ENCODE measurements at regions not wholly inside any gene's neighbourhood (a gene's known extent, or its start where the extent isn't known, plus 50 kb on each side); places are given as distances from the start of the nearest gene placed in this dataset.
A peak's percentile ranks its signal among the peaks of the same experiment; 100 is the strongest.

- Histone ChIP-seq H3K27me3 (no peaks in the 10 kb centered on the region), H3K36me3 (no peaks in the 10 kb centered on the region), H3K4me3 (no peak overlapping the region), H3K9me3 (no peaks in the 10 kb centered on the region; the same call in 1 of the 2 replicates)
- no peak for DNase-seq
These were observed 197.8 kb downstream of the LYPLAL1 start for GRCh38 chr1:219371471-219371870.

GRCh38 chr1:219367496-219367895 lies 193.8 kb downstream of the LYPLAL1 start:
- no peak for DNase-seq
- no peaks in the 10 kb centered on the region for H3K9me3 ChIP-seq

GRCh38 chr1:219365451-219365850 lies 191.8 kb downstream of the LYPLAL1 start:
- Histone ChIP-seq H3K27me3 (no peaks in the 10 kb centered on the region), H3K4me3 (no peak overlapping the region), H3K9me3 (no peaks in the 10 kb centered on the region), H3K36me3 (no peaks in the 10 kb centered on the region)
- no peak for DNase-seq

More at GRCh38 chr1:219367496-219367895, 193.8 kb downstream of the LYPLAL1 start:
- Histone ChIP-seq H3K27me3 (no peaks in the 10 kb centered on the region), H3K36me3 (no peaks in the 10 kb centered on the region), H3K4me3 (no peak overlapping the region)

GRCh38 chr1:219362702-219363101 lies 189.0 kb downstream of the LYPLAL1 start:
- no peaks in the 10 kb centered on the region for H3K27me3 ChIP-seq
- no peak for DNase-seq
- H3K4me3 ChIP-seq, result no peak overlapping the region
- no peaks in the 10 kb centered on the region for H3K9me3 ChIP-seq
- no peaks in the 10 kb centered on the region for H3K36me3 ChIP-seq

- DNase-seq, result no peak
- no peaks in the 10 kb centered on the region for H3K27me3 ChIP-seq
- no peaks in the 10 kb centered on the region for H3K36me3 ChIP-seq
- H3K4me3 ChIP-seq, result no peak overlapping the region
- no peaks in the 10 kb centered on the region for H3K9me3 ChIP-seq
These were observed 185.4 kb downstream of the LYPLAL1 start for GRCh38 chr1:219359126-219359525.

- H3K4me3 ChIP-seq, result no peak overlapping the region
- H3K27me3 ChIP-seq, result no peaks in the 10 kb centered on the region
- no peak for DNase-seq
- H3K36me3 ChIP-seq, result no peaks in the 10 kb centered on the region
- no peaks in the 10 kb centered on the region for H3K9me3 ChIP-seq
These were observed 184.4 kb downstream of the LYPLAL1 start for GRCh38 chr1:219358080-219358479.

GRCh38 chr1:219354962-219355361 lies 181.3 kb downstream of the LYPLAL1 start:
- no peak for DNase-seq
- no peak overlapping the region for H3K4me3 ChIP-seq
- no peaks in the 10 kb centered on the region for H3K27me3 ChIP-seq
- H3K9me3 ChIP-seq, result no peaks in the 10 kb centered on the region
- H3K36me3 ChIP-seq, result no peaks in the 10 kb centered on the region

DNA sequence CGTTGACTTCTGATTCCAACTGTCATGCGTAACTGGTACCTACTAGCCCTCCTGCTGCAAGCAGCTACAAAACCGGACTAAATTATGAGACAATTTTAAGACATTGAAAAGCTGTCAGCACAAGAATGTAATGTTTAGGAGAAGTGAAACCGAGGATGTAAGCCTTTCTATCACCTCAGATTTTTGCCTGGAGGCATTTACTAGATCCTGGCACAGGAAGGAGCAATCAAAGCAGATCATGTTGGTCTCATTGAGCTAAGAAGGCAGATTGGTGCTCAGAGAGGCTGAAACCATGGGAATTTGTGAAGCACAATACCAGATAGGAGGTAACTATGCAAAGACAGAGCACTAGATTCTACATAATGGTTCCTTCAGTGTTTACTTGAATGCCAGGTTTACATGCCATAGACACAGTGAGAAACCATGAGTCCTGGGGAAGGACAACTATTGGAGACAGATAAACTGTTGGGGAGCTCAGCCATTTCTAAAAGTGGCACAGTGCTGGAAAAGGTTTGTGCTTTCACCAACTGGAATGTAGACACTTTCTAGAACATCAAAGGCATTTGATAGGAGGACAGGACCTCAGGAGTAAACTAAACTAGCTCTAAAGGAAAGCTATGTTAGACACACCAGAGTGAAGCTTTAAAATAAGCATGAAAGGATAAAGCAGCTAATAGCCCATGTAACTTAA lies 179.4 kb downstream of the LYPLAL1 start:
- Histone ChIP-seq H3K9me3 (no peaks in the 10 kb centered on the region), H3K4me3 (no peak overlapping the region), H3K36me3 (no peaks in the 10 kb centered on the region), H3K27me3 (no peaks in the 10 kb centered on the region)
- no peak for DNase-seq

- Histone ChIP-seq H3K27me3 (no peaks in the 10 kb centered on the region), H3K4me3 (no peak overlapping the region), H3K9me3 (peaks cover 15% of the 10 kb centered on the region), H3K36me3 (no peaks in the 10 kb centered on the region)
- peak; percentile 19 for DNase-seq
These were observed 176.7 kb downstream of the LYPLAL1 start for GRCh38 chr1:219350172-219350931.

- peak; percentile 40 for DNase-seq
- no peaks in the 10 kb centered on the region for H3K27me3 ChIP-seq
- H3K36me3 ChIP-seq, result no peaks in the 10 kb centered on the region
- H3K9me3 ChIP-seq, result peaks cover 15% of the 10 kb centered on the region
- H3K4me3 ChIP-seq, result no peak overlapping the region
These were observed 174.3 kb downstream of the LYPLAL1 start for GRCh38 chr1:219347921-219348391.

GRCh38 chr1:219347376-219347775 lies 173.7 kb downstream of the LYPLAL1 start:
- Histone ChIP-seq H3K36me3 (no peaks in the 10 kb centered on the region), H3K9me3 (peaks cover 15% of the 10 kb centered on the region), H3K4me3 (no peak overlapping the region), H3K27me3 (no peaks in the 10 kb centered on the region)
- DNase-seq, result no peak

DNA sequence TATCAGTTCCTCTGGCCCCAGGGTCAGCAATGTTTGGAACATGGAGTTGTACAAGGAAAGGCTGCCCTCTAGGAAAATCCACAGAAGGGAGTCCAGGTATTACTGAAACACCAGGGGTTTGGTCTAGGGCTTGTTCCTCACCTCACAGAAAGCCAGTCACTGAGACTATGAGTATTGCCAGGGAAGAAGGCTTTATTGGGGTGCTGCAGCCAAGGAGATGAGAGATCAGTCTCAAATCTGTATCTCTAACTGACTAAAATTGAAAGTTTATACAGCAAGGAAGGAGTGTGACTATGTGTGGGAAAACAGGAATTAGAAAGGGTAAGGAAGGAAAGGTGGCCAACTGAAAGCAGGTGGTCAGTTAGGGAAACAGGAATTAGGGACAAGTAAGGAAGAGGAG lies 172.3 kb downstream of the LYPLAL1 start:
- Histone ChIP-seq H3K9me3 (peaks cover 15% of the 10 kb centered on the region), H3K36me3 (no peaks in the 10 kb centered on the region), H3K4me3 (no peak overlapping the region), H3K27me3 (no peaks in the 10 kb centered on the region)
- DNase-seq, result no peak

DNA sequence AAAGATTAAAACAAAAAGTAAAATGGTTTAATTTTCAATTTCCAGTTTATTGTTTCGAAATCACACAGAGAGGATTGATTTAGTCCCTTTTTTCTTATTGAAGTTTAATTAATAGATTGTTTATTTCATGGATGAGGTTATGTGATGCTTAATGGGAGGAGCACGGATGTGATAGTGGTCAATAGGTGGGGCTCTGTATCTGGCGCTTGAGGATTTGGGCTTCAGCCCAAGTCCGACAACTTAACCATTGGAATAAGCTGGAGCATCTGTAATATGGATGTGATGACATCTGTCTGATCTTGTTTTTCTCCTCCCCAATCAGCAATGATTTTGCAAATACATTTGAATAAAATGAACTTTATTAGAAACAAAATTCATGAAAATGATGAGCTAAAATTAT lies 169.2 kb downstream of the LYPLAL1 start:
- no peak overlapping the region for H3K4me3 ChIP-seq
- DNase-seq, result no peak
- peaks cover 15% of the 10 kb centered on the region for H3K9me3 ChIP-seq
- no peaks in the 10 kb centered on the region for H3K27me3 ChIP-seq
- no peaks in the 10 kb centered on the region for H3K36me3 ChIP-seq

DNA sequence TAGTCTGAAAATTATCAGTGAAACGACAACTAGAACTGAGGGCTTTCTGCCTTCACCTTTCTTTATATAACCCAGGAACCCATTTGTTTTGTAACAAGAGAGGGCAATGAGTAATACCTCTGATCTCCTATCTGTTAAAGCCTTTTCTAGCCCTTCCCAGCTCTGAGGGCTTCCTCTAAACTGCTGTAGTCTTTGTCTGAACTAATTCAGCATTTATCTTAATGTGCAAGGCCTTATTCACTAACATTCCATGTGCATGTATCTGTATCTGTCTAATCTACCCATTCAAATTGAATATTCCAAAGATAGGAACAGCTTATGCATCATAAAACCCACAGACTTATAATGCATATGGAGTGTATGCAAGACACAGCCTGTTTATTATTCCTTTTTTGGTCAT lies 167.1 kb downstream of the LYPLAL1 start:
- Histone ChIP-seq H3K4me3 (no peak overlapping the region), H3K9me3 (peaks cover 3% of the 10 kb centered on the region), H3K27me3 (no peaks in the 10 kb centered on the region), H3K36me3 (no peaks in the 10 kb centered on the region)
- DNase-seq, result no peak

- DNase-seq, result no peak
- H3K4me3 ChIP-seq, result no peak overlapping the region
- H3K27me3 ChIP-seq, result no peaks in the 10 kb centered on the region
- H3K36me3 ChIP-seq, result no peaks in the 10 kb centered on the region
- H3K9me3 ChIP-seq, result no peaks in the 10 kb centered on the region; the same call in 1 of the 2 replicates
These were observed 165.8 kb downstream of the LYPLAL1 start for GRCh38 chr1:219339466-219339865.

GRCh38 chr1:219337588-219337987 lies 163.9 kb downstream of the LYPLAL1 start:
- DNase-seq, result no peak
- Histone ChIP-seq H3K36me3 (no peaks in the 10 kb centered on the region), H3K9me3 (no peaks in the 10 kb centered on the region; the same call in 1 of the 2 replicates), H3K27me3 (no peaks in the 10 kb centered on the region), H3K4me3 (no peak overlapping the region)

DNA sequence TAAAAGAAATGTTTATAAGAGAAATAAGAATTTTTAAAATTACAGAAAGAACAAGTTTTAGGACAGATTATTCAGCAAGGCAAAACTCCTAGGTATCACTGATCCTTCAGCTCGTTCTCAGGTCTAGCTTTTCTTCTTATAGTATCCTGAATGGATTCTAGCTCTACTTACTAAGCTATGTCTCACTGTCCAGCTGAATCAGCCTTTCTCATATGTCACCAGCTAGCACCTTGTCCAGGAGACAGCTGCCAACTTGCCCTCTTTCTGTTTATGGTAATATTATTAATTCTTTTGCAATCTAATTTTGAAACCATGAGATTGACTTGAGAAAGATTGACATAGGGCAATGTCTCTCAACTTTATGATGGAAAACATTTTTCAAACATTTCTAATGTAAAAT lies 159.9 kb downstream of the LYPLAL1 start:
- Histone ChIP-seq H3K9me3 (no peaks in the 10 kb centered on the region; the same call in 1 of the 2 replicates), H3K27me3 (no peaks in the 10 kb centered on the region), H3K36me3 (no peaks in the 10 kb centered on the region), H3K4me3 (no peak overlapping the region)
- no peak for DNase-seq

GRCh38 chr1:219331424-219331823 lies 157.7 kb downstream of the LYPLAL1 start:
- Histone ChIP-seq H3K9me3 (no peaks in the 10 kb centered on the region; the same call in none of the 2 replicates), H3K27me3 (no peaks in the 10 kb centered on the region), H3K36me3 (no peaks in the 10 kb centered on the region), H3K4me3 (no peak overlapping the region)
- peak; percentile 49 for DNase-seq
